HEK293 (cell line): ENCODE measurements at regions not wholly inside any gene's neighbourhood (a gene's known extent, or its start where the extent isn't known, plus 50 kb on each side); places are given as distances from the start of the nearest gene placed in this dataset.

Experiments used
- MZF1 ChIP-seq: fragments of 450-650 bp; formaldehyde crosslinking; IDR thresholded peaks from 2 replicates; pipeline ENCODE4 v1.5.1; 2017; ENCODE audit warnings: missing biosample characterization, missing genetic modification characterization, borderline replicate concordance
- WT1 ChIP-seq: fragments of 450-650 bp; formaldehyde crosslinking; IDR thresholded peaks from 2 replicates; pipeline ENCODE4 v1.5.1; 2016; ENCODE audit warnings: missing biosample characterization, missing genetic modification characterization
- ZFP41 ChIP-seq: fragments of 450-650 bp; formaldehyde crosslinking; IDR thresholded peaks from 2 replicates; pipeline ENCODE4 v1.5.1; 2016; ENCODE audit warnings: missing biosample characterization, missing genetic modification characterization, borderline replicate concordance
- ZNF112 ChIP-seq: fragments of 450-650 bp; formaldehyde crosslinking; IDR thresholded peaks from 2 replicates; pipeline ENCODE4 v1.5.0; 2017; ENCODE audit warnings: missing biosample characterization, missing genetic modification characterization
- ZNF239 ChIP-seq: fragments of 450-650 bp; formaldehyde crosslinking; IDR thresholded peaks from 2 replicates; pipeline ENCODE4 v1.5.1; 2016; ENCODE audit warnings: missing biosample characterization, missing genetic modification characterization
- ZNF37A ChIP-seq: fragments of 450-650 bp; IDR thresholded peaks from 2 replicates; pipeline ENCODE4 v1.5.1; 2018; ENCODE audit warnings: missing biosample characterization, missing genetic modification characterization
- ZNF423 ChIP-seq: fragments of 450-650 bp; formaldehyde crosslinking; IDR thresholded peaks from 2 replicates; pipeline ENCODE4 v1.5.1; 2016; ENCODE audit warnings: missing biosample characterization, missing genetic modification characterization
- ZNF610 ChIP-seq: fragments of 450-650 bp; formaldehyde crosslinking; IDR thresholded peaks from 2 replicates; pipeline ENCODE4 v1.5.1; 2016; ENCODE audit warnings: missing biosample characterization, missing genetic modification characterization, borderline replicate concordance
- ZNF768 ChIP-seq: fragments of 450-650 bp; formaldehyde crosslinking; IDR thresholded peaks from 2 replicates; pipeline ENCODE4 v1.5.1; 2018; ENCODE audit warnings: missing biosample characterization, mild to moderate bottlenecking, missing genetic modification characterization
- TF ChIP-seq, protein P1 (sequence below): fragments of 450-650 bp; formaldehyde crosslinking; IDR thresholded peaks from 2 replicates; pipeline ENCODE4 v1.5.1; 2016; ENCODE audit warnings: missing biosample characterization, missing genetic modification characterization
- TF ChIP-seq, protein P2 (sequence below): fragments of 450-650 bp; formaldehyde crosslinking; IDR thresholded peaks from 2 replicates; pipeline ENCODE4 v1.5.1; 2016; ENCODE audit warnings: missing biosample characterization, missing genetic modification characterization

GRCh38 chr1:22253012-22253790 is 110.3 kb upstream of the WNT4 start:
- TF ChIP-seq, protein P1, sequence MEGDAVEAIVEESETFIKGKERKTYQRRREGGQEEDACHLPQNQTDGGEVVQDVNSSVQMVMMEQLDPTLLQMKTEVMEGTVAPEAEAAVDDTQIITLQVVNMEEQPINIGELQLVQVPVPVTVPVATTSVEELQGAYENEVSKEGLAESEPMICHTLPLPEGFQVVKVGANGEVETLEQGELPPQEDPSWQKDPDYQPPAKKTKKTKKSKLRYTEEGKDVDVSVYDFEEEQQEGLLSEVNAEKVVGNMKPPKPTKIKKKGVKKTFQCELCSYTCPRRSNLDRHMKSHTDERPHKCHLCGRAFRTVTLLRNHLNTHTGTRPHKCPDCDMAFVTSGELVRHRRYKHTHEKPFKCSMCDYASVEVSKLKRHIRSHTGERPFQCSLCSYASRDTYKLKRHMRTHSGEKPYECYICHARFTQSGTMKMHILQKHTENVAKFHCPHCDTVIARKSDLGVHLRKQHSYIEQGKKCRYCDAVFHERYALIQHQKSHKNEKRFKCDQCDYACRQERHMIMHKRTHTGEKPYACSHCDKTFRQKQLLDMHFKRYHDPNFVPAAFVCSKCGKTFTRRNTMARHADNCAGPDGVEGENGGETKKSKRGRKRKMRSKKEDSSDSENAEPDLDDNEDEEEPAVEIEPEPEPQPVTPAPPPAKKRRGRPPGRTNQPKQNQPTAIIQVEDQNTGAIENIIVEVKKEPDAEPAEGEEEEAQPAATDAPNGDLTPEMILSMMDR, result no peak
- no peak for TF ChIP-seq ZNF423 (tag by site-specific recombination)
- TF ChIP-seq, protein P2, sequence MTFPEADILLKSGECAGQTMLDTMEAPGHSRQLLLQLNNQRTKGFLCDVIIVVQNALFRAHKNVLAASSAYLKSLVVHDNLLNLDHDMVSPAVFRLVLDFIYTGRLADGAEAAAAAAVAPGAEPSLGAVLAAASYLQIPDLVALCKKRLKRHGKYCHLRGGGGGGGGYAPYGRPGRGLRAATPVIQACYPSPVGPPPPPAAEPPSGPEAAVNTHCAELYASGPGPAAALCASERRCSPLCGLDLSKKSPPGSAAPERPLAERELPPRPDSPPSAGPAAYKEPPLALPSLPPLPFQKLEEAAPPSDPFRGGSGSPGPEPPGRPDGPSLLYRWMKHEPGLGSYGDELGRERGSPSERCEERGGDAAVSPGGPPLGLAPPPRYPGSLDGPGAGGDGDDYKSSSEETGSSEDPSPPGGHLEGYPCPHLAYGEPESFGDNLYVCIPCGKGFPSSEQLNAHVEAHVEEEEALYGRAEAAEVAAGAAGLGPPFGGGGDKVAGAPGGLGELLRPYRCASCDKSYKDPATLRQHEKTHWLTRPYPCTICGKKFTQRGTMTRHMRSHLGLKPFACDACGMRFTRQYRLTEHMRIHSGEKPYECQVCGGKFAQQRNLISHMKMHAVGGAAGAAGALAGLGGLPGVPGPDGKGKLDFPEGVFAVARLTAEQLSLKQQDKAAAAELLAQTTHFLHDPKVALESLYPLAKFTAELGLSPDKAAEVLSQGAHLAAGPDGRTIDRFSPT (tag by site-specific recombination), result no peak
- TF ChIP-seq WT1 (tag by site-specific recombination), result no peak
- no peak for TF ChIP-seq ZNF37A (tag by site-specific recombination)
- no peak for TF ChIP-seq ZNF610 (tag by site-specific recombination)
- no peak for TF ChIP-seq ZNF768 (tag by site-specific recombination)
- no peak for TF ChIP-seq MZF1
- no peak for TF ChIP-seq ZFP41 (tag by site-specific recombination)
- no peak for TF ChIP-seq ZNF112 (tag by site-specific recombination)
- no peak for TF ChIP-seq ZNF239
